SHP77 treated with DMSO at 0.1 percent for 48 hours (cell line): ENCODE measurements at regions not wholly inside any gene's neighbourhood (a gene's known extent, or its start where the extent isn't known, plus 50 kb on each side); places are given as distances from the start of the nearest gene placed in this dataset.
"Not testable (repeated sequence)": the region's sequence is repeated elsewhere in the genome, so short reads cannot be mapped to it uniquely, and the experiment has no call there.

Source experiments
- DNase-seq: peaks from one replicate; lab custom pipeline; 2025; lab: John Stamatoyannopoulos, UW

GRCh38 chr20:53666144-53666543 is 72.5 kb upstream of the ZNF217 start:
- DNase-seq = no peak

GRCh38 chr20:53664121-53664520 is 70.5 kb upstream of the ZNF217 start:
- DNase-seq = no peak

GRCh38 chr20:53663521-53663920 is 69.9 kb upstream of the ZNF217 start:
- DNase-seq = not testable (repeated sequence)

GRCh38 chr20:53662595-53662994 is 69.0 kb upstream of the ZNF217 start:
- no peak for DNase-seq

GRCh38 chr20:53660947-53661381 is 67.3 kb upstream of the ZNF217 start:
- DNase-seq = no peak

GRCh38 chr20:53660078-53660909 is 66.7 kb upstream of the ZNF217 start:
- no peak for DNase-seq

GRCh38 chr20:53658973-53659372 is 65.3 kb upstream of the ZNF217 start:
- no peak for DNase-seq

GRCh38 chr20:53658322-53658721 is 64.7 kb upstream of the ZNF217 start:
- DNase-seq = no peak

- DNase-seq = no peak
Measured at GRCh38 chr20:53657732-53658131, 64.1 kb upstream of the ZNF217 start.

- DNase-seq = no peak
Measured at GRCh38 chr20:53657279-53657678, 63.6 kb upstream of the ZNF217 start.

GRCh38 chr20:53656293-53657202 is 62.9 kb upstream of the ZNF217 start:
- DNase-seq = no peak

- DNase-seq = no peak
Measured at GRCh38 chr20:53655625-53656292, 62.1 kb upstream of the ZNF217 start.

GRCh38 chr20:53654932-53655624 is 61.4 kb upstream of the ZNF217 start:
- DNase-seq = no peak

- DNase-seq = not testable (repeated sequence)
Measured at GRCh38 chr20:53654521-53654920, 60.9 kb upstream of the ZNF217 start.

GRCh38 chr20:53652859-53653517 is 59.3 kb upstream of the ZNF217 start:
- DNase-seq = no peak

GRCh38 chr20:53652090-53652858 is 58.6 kb upstream of the ZNF217 start:
- no peak for DNase-seq

GRCh38 chr20:53649493-53649892 is 55.9 kb upstream of the ZNF217 start:
- DNase-seq = not testable (repeated sequence)

- DNase-seq = no peak
Measured at GRCh38 chr20:53647286-53647821, 53.7 kb upstream of the ZNF217 start.

- DNase-seq = no peak
Measured at GRCh38 chr20:53646550-53646949, 52.9 kb upstream of the ZNF217 start.

GRCh38 chr20:53645582-53645897 is 51.9 kb upstream of the ZNF217 start:
- no peak for DNase-seq
